Activated CD8-positive, alpha-beta T cell treated with anti-CD3 and anti-CD28 coated beads, Interleukin-2, amount 10 ng/mL, durations not matched to agents 7 days and 5 days (primary cell): ENCODE measurements at regions not wholly inside any gene's neighbourhood (a gene's known extent, or its start where the extent isn't known, plus 50 kb on each side); places are given as distances from the start of the nearest gene placed in this dataset.
"Not testable (repeated sequence)": the region's sequence is repeated elsewhere in the genome, so short reads cannot be mapped to it uniquely, and the experiment has no call there.

ENCODE experiments used
- ATAC-seq: fragments of 150-1000 bp; cut with Tn5 transposase; one replicate; pipeline ENCODE4 v1.10.0; 2021; ENCODE audit warnings: moderate library complexity
- CTCF ChIA-PET: fragments of 350-600 bp; sonication (Branson Sonifier 250); formaldehyde crosslinking; loops from one replicate; lab custom pipeline; 2021; ENCODE audit warnings: antibody characterized with exemption; lab: Charles Lee
- POLR2A ChIA-PET: fragments of 350-600 bp; sonication (Branson Sonifier 250); formaldehyde crosslinking; loops from one replicate; lab custom pipeline; 2021; ENCODE audit warnings: antibody characterized with exemption; lab: Charles Lee
- DNase-seq: peaks from one replicate; pipeline ENCODE4 v3.0.0-alpha.2; 2020
- H3K27ac Mint-ChIP-seq: one replicate; pipeline ENCODE4 v1.8.0; 2021; ENCODE audit warnings: mild to moderate bottlenecking, mixed read lengths
- H3K27me3 Mint-ChIP-seq: one replicate; pipeline ENCODE4 v1.8.0; 2021; ENCODE audit warnings: low read depth, mixed read lengths
- H3K36me3 Mint-ChIP-seq: one replicate; pipeline ENCODE4 v1.8.0; 2021; ENCODE audit warnings: low read depth, mixed read lengths
- H3K4me1 Mint-ChIP-seq: one replicate; pipeline ENCODE4 v1.8.0; 2021; ENCODE audit warnings: low read depth, mixed read lengths
- H3K4me3 Mint-ChIP-seq: one replicate; pipeline ENCODE4 v1.8.0; 2021; ENCODE audit warnings: mild to moderate bottlenecking, mixed read lengths
- H3K9me3 Mint-ChIP-seq: one replicate; pipeline ENCODE4 v1.8.0; 2022; ENCODE audit warnings: mixed read lengths; ENCODE audit not compliant: insufficient read depth

- H3K4me3 Mint-ChIP-seq, H3K27me3 Mint-ChIP-seq, H3K4me1 Mint-ChIP-seq, H3K36me3 Mint-ChIP-seq, CTCF ChIA-PET, ATAC-seq, POLR2A ChIA-PET, DNase-seq, H3K27ac Mint-ChIP-seq: not testable (repeated sequence)
- H3K9me3 Mint-ChIP-seq, result peaks cover 16% of the 10 kb centered on the region
Measured at GRCh38 chr5:25445381-25446060, 800.7 kb upstream of the CDH10 start.

DNA sequence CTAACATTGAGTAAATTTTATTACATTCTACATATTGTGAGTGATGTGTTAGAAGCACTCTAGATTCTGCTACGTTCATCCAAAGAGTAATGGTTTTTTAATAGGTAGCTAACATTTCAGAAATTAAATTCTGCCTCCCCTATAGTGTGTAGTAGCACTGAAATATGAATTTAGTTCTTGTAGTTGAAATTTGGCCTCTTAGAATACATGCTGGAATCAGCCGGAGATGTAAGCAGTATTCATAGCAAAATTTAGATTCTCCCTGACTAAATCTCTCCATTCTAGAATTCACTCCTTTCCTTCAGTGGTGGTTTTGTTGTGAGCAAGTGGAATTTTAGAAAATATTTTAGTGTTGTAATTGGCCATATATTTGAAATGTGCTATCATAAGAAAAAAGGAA, 799.9 kb upstream of the CDH10 start:
- Mint-ChIP-seq H3K27me3 (no peaks in the 10 kb centered on the region), H3K9me3 (peaks cover 10% of the 10 kb centered on the region), H3K4me3 (no peak overlapping the region), H3K36me3 (no peaks in the 10 kb centered on the region), H3K27ac (no peak overlapping the region), H3K4me1 (no peaks in the 10 kb centered on the region)
- ChIA-PET CTCF (no interaction called here), POLR2A (no interaction called here)
- DNase-seq (no peak), ATAC-seq (no peak)

DNA sequence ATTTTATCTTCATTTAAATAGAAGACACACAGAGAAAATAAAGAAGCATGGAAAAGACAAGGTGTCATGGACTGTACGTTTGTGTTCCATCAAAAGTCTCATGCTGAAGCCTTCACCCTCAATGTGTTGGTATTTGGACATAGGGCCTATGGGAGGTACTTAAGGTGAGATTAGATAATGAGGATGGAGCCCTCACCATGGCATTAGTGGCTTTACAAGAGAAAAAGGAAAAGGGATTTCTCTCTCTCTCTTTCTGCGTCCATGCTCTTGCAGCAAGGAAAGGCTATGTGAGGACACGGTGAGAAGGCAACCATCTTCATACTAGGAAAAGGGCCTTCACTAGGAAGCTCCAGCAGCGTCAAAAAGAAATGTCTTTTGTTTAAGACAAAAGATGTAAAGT, 797.0 kb upstream of the CDH10 start:
- Mint-ChIP-seq H3K27me3 (no peaks in the 10 kb centered on the region), H3K4me1 (no peaks in the 10 kb centered on the region), H3K27ac (no peak overlapping the region), H3K9me3 (peaks cover 12% of the 10 kb centered on the region), H3K36me3 (no peaks in the 10 kb centered on the region), H3K4me3 (no peak overlapping the region)
- ChIA-PET POLR2A (no interaction called here), CTCF (no interaction called here)
- ATAC-seq (no peak), DNase-seq (no peak)

DNA sequence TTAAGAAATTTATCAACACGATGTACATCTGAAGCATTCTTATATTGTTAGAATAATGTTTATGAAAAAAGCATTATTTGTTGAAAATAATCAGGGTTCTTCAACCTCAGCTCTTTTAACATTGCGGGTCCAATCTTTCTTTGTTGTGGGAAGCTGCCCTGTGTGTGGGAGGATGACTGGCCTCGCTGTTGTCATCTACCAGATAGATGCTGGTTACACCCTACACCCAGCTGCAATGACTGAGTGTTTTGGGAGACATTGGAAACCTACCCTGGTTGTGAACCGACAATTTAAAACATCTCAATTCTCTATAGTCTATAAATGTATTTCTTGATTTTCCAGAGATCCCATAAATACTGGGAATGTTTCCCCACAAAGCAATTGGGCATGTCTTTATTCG, 794.2 kb upstream of the CDH10 start:
- CTCF ChIA-PET, result no interaction called here
- no peak for ATAC-seq
- POLR2A ChIA-PET, result no interaction called here
- no peaks in the 10 kb centered on the region for H3K27me3 Mint-ChIP-seq
- no peak overlapping the region for H3K4me3 Mint-ChIP-seq
- no peak for DNase-seq
- H3K27ac Mint-ChIP-seq, result no peak overlapping the region
- H3K4me1 Mint-ChIP-seq, result no peaks in the 10 kb centered on the region
- H3K9me3 Mint-ChIP-seq, result peaks cover 26% of the 10 kb centered on the region
- no peaks in the 10 kb centered on the region for H3K36me3 Mint-ChIP-seq

- H3K36me3 Mint-ChIP-seq, POLR2A ChIA-PET, H3K4me3 Mint-ChIP-seq, DNase-seq, H3K27me3 Mint-ChIP-seq, H3K4me1 Mint-ChIP-seq, ATAC-seq, H3K27ac Mint-ChIP-seq, CTCF ChIA-PET: not testable (repeated sequence)
- peaks cover 26% of the 10 kb centered on the region for H3K9me3 Mint-ChIP-seq
Measured at GRCh38 chr5:25438375-25438774, 793.6 kb upstream of the CDH10 start.

GRCh38 chr5:25436452-25436851, 791.7 kb upstream of the CDH10 start:
- H3K4me3 Mint-ChIP-seq, result no peak overlapping the region
- CTCF ChIA-PET, result no interaction called here

DNA sequence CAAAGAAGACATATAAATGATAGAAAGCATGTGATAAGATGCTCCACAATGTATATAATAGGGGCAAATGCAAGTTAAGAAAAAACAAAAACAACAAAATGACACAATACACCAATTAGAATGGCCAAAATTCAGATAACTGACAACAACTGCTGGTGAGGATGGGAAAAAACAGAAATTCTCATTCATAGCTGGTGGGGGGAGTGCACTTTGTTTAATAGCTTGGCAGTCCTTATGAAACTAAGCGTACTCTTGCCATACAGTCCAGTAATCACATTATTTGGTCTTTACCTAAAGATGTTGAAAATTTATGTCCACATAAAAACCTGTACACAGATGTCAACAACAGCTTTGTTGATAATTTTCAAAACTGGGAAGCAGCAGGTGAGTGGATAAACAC, 791.1 kb upstream of the CDH10 start:
- ChIA-PET POLR2A (no interaction called here), CTCF (no interaction called here)
- Mint-ChIP-seq H3K36me3 (no peaks in the 10 kb centered on the region), H3K27me3 (no peaks in the 10 kb centered on the region), H3K9me3 (peaks cover 30% of the 10 kb centered on the region), H3K27ac (no peak overlapping the region), H3K4me1 (no peaks in the 10 kb centered on the region), H3K4me3 (no peak overlapping the region)
- ATAC-seq, result no peak
- DNase-seq, result no peak

More at GRCh38 chr5:25436452-25436851, 791.7 kb upstream of the CDH10 start:
- Mint-ChIP-seq H3K27ac (no peak overlapping the region), H3K27me3 (no peaks in the 10 kb centered on the region), H3K36me3 (no peaks in the 10 kb centered on the region), H3K4me1 (no peaks in the 10 kb centered on the region), H3K9me3 (peaks cover 30% of the 10 kb centered on the region)
- no peak for DNase-seq
- no peak for ATAC-seq
- POLR2A ChIA-PET, result no interaction called here

DNA sequence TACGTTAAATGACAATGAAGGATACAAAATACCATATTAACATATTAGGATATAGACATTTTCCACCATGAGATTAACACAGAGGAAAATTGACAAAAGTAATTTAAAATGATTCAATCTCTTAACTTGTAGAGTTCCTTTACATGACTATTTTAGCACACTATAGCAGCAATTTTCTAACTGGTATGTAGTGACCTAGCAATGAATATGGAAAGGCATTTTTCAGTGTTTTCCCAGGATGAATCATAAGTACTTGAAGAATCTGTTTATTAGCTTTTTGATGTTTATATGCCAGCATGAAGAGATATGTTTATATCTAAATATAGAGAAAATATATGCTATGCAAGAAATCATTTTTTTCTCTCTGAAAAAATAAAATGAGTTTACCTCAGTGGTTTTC, 782.5 kb upstream of the CDH10 start:
- ATAC-seq (no peak), DNase-seq (no peak)
- H3K9me3 Mint-ChIP-seq, result peaks cover 13% of the 10 kb centered on the region
- no peak overlapping the region for H3K4me3 Mint-ChIP-seq
- no peaks in the 10 kb centered on the region for H3K4me1 Mint-ChIP-seq
- CTCF ChIA-PET, result no interaction called here
- no peak overlapping the region for H3K27ac Mint-ChIP-seq
- no peaks in the 10 kb centered on the region for H3K36me3 Mint-ChIP-seq
- H3K27me3 Mint-ChIP-seq, result no peaks in the 10 kb centered on the region
- POLR2A ChIA-PET, result no interaction called here

GRCh38 chr5:25423271-25423670, 778.5 kb upstream of the CDH10 start:
- CTCF ChIA-PET, result no interaction called here
- H3K27ac Mint-ChIP-seq, result no peak overlapping the region

DNA sequence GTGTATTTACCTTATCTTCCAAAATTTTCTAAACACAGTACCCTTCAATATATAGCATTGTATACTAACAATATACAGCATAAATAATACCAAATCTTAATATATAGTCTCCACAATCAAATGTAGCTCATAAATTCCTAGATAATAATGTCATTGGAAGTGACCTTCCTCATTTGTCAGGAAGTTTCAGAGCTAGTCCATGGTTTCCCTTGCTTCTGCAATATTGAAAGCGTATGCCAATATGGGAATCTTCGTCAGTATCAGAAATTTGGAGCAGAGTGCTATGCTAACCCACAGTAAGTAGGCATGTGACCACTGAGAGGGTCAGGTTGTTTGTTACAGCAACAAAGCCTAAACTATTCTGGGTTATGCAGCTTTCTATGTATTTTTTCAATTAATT, 774.9 kb upstream of the CDH10 start:
- Mint-ChIP-seq H3K36me3 (no peaks in the 10 kb centered on the region), H3K27ac (no peak overlapping the region), H3K9me3 (peaks cover 15% of the 10 kb centered on the region), H3K27me3 (no peaks in the 10 kb centered on the region), H3K4me3 (no peak overlapping the region), H3K4me1 (no peaks in the 10 kb centered on the region)
- POLR2A ChIA-PET, result no interaction called here
- ATAC-seq, result no peak
- DNase-seq, result no peak
- CTCF ChIA-PET, result no interaction called here

More at GRCh38 chr5:25423271-25423670, 778.5 kb upstream of the CDH10 start:
- DNase-seq (no peak), ATAC-seq (no peak)
- Mint-ChIP-seq H3K4me1 (no peaks in the 10 kb centered on the region), H3K4me3 (no peak overlapping the region), H3K27me3 (no peaks in the 10 kb centered on the region), H3K36me3 (no peaks in the 10 kb centered on the region), H3K9me3 (peaks cover 18% of the 10 kb centered on the region)
- POLR2A ChIA-PET, result no interaction called here

- CTCF ChIA-PET, result no interaction called here
- peaks cover 15% of the 10 kb centered on the region for H3K9me3 Mint-ChIP-seq
- no peak for ATAC-seq
- DNase-seq, result no peak
- H3K4me1 Mint-ChIP-seq, result no peaks in the 10 kb centered on the region
- POLR2A ChIA-PET, result no interaction called here
- H3K4me3 Mint-ChIP-seq, result no peak overlapping the region
- H3K27me3 Mint-ChIP-seq, result no peaks in the 10 kb centered on the region
- H3K27ac Mint-ChIP-seq, result no peak overlapping the region
- H3K36me3 Mint-ChIP-seq, result no peaks in the 10 kb centered on the region
Measured at GRCh38 chr5:25418978-25419377, 774.2 kb upstream of the CDH10 start.

GRCh38 chr5:25418319-25418859, 773.6 kb upstream of the CDH10 start:
- peaks cover 15% of the 10 kb centered on the region for H3K9me3 Mint-ChIP-seq
- ChIA-PET POLR2A (no interaction called here), CTCF (no interaction called here)
- DNase-seq, result no peak
- H3K27ac Mint-ChIP-seq, result no peak overlapping the region
- no peaks in the 10 kb centered on the region for H3K36me3 Mint-ChIP-seq
- no peak for ATAC-seq
- H3K4me3 Mint-ChIP-seq, result no peak overlapping the region
- H3K27me3 Mint-ChIP-seq, result no peaks in the 10 kb centered on the region
- no peaks in the 10 kb centered on the region for H3K4me1 Mint-ChIP-seq

DNA sequence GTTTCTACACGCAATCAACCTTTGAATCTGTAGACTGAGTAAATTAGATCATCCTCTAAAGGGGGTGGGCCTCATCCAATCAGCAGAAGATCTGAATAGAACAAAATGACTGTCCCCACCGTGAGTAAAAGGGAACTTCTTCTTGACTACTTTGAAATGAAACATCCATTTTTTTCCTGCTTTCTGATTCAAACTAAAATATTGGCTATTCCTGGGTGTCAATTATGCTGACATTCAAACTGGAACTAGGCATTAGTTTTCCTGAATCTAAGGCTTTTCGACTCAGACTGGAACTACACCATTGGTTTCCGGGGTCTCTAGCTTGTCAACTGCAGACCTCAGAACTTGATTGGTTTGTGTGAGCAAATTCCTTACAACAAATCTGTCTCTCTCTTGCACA, 772.2 kb upstream of the CDH10 start:
- ATAC-seq (no peak), DNase-seq (no peak)
- Mint-ChIP-seq H3K4me1 (no peaks in the 10 kb centered on the region), H3K27ac (no peak overlapping the region), H3K4me3 (no peak overlapping the region), H3K36me3 (no peaks in the 10 kb centered on the region), H3K27me3 (no peaks in the 10 kb centered on the region), H3K9me3 (peaks cover 15% of the 10 kb centered on the region)
- CTCF ChIA-PET, result no interaction called here
- POLR2A ChIA-PET, result no interaction called here
